ENCODE measurements at regions not wholly inside any gene's neighbourhood (a gene's known extent, or its start where the extent isn't known, plus 50 kb on each side); places are given as distances from the start of the nearest gene placed in this dataset.

DNA sequence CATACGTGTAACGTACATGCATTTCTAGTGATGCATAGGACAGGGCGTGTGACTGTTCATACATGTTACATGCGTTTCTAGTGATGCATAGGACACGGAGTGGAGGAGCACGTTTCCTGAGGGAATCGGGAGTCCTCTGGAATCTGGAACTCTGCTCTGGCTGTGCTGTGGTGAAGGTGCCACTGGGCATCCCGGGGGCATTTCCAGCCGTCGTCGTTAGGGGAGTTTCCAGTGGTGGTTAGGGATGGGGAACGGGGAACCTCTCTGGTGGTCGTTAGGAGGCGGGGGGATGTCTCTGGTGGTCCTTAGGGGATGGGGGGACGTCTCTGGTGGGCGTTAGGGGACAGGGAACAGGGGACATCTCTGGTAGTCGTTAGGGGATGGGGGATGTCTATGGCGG, 209.6 kb upstream of the SOX1 start:
- WGBS, result 78% methylated on average over 18 of the region's 18 CpGs
- Histone ChIP-seq H3K4me3 (no peak overlapping the region), H3K36me3 (no peaks in the 10 kb centered on the region), H3K27ac (replicated peaks in 1 of 4) (no peak overlapping the region), H3K4me1 (no peaks in the 10 kb centered on the region), H3K27me3 (peaks cover 0 to 22% (median 0%) of the 10 kb centered on the region in 4 donors), H3K9me3 (peaks cover 0 to 4% (median 0%) of the 10 kb centered on the region in 4 donors)
- intact Hi-C loops (cut with DNase I), result no loop called here
- DNase-seq (ENCODE audit: extremely low spot score), result peak; percentile 77
- TF ChIP-seq EP300 (IDR thresholded peaks at IDR 0.05), result no peak
- no peak for TF ChIP-seq CTCF (IDR thresholded peaks at IDR 0.05)
- no peak for TF ChIP-seq POLR2A (IDR thresholded peaks at IDR 0.05; ENCODE audit: low read depth)
- TF ChIP-seq POLR2AphosphoS5 (IDR thresholded peaks at IDR 0.05), result no peak

DNA sequence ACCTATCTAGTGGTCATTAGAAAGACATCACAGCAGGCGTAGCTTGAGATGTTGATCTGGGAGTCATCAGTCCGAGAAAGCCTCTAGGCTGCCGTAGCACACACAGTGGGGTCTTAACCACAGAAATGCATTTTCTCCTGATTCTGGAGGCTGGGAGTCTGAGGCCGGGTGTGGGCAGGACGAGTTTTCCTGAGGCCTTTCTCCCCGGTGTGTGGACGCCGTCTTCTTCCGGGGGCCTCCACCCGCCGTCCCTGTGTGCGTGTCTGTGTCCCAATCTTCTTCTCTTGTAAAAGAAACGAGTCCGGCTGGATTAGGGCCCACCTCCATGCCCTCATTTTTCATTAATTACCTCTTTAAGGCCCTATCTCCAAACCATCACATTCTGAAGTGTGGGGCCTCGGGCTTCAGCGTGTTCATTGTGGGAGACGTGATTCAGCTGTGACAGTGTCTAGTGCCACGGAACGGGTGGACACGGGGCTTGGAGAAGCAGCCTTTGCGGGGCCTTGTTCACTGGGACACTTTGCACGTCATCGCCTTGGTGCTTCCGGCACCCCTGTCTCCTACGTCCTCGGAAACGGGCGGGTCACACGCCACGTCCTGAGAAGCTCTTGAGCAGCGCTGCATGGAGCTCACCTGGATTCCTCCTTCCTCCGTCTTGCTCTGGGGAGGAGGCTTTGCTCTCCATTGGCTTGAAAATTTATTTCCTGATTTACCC, 208.9 kb upstream of the SOX1 start:
- TF ChIP-seq EP300 (IDR thresholded peaks at IDR 0.05) (no peak), POLR2A (IDR thresholded peaks at IDR 0.05; ENCODE audit: low read depth) (no peak), POLR2AphosphoS5 (IDR thresholded peaks at IDR 0.05) (no peak), CTCF (IDR thresholded peaks at IDR 0.05) (no peak)
- WGBS, result 86% methylated on average over 32 of the region's 32 CpGs
- H3K4me3 ChIP-seq, result no peak overlapping the region
- H3K27ac ChIP-seq (replicated peaks in 1 of 4), result no peak overlapping the region
- intact Hi-C loops (cut with DNase I), result no loop called here
- H3K27me3 ChIP-seq, result peaks cover 0 to 19% (median 0%) of the 10 kb centered on the region in 4 donors
- H3K36me3 ChIP-seq, result no peaks in the 10 kb centered on the region
- H3K9me3 ChIP-seq, result peaks cover 0 to 4% (median 0%) of the 10 kb centered on the region in 4 donors
- peak; percentile 87 for DNase-seq (ENCODE audit: extremely low spot score)
- H3K4me1 ChIP-seq, result no peaks in the 10 kb centered on the region

GRCh38 chr13:111858571-111858970, 208.4 kb upstream of the SOX1 start:
- Histone ChIP-seq H3K4me1 (no peaks in the 10 kb centered on the region), H3K36me3 (no peaks in the 10 kb centered on the region), H3K9me3 (peaks cover 0 to 4% (median 0%) of the 10 kb centered on the region in 4 donors), H3K4me3 (no peak overlapping the region), H3K27ac (replicated peaks in 1 of 4) (no peak overlapping the region), H3K27me3 (peaks cover 0 to 19% (median 0%) of the 10 kb centered on the region in 4 donors)
- intact Hi-C loops (cut with DNase I), result no loop called here
- no peak for DNase-seq (ENCODE audit: extremely low spot score)
- whole genome bisulfite sequencing, result 83% methylated on average over 8 of the region's 14 CpGs
- no peak for TF ChIP-seq POLR2AphosphoS5 (IDR thresholded peaks at IDR 0.05)
- no peak for TF ChIP-seq CTCF (IDR thresholded peaks at IDR 0.05)
- no peak for TF ChIP-seq EP300 (IDR thresholded peaks at IDR 0.05)
- no peak for TF ChIP-seq POLR2A (IDR thresholded peaks at IDR 0.05; ENCODE audit: low read depth)

- Histone ChIP-seq H3K4me1 (no peaks in the 10 kb centered on the region), H3K27ac (replicated peaks in 1 of 4) (no peak overlapping the region), H3K36me3 (no peaks in the 10 kb centered on the region), H3K9me3 (peaks cover 0 to 4% (median 0%) of the 10 kb centered on the region in 4 donors), H3K27me3 (peaks cover 0 to 19% (median 0%) of the 10 kb centered on the region in 4 donors), H3K4me3 (no peak overlapping the region)
- intact Hi-C loops (cut with DNase I), result no loop called here
- WGBS, result 72% methylated on average over 10 of the region's 18 CpGs
- TF ChIP-seq EP300 (IDR thresholded peaks at IDR 0.05), result no peak
- TF ChIP-seq POLR2A (IDR thresholded peaks at IDR 0.05; ENCODE audit: low read depth), result no peak
- TF ChIP-seq POLR2AphosphoS5 (IDR thresholded peaks at IDR 0.05), result no peak
- no peak for TF ChIP-seq CTCF (IDR thresholded peaks at IDR 0.05)
- DNase-seq (ENCODE audit: extremely low spot score), result peak; percentile 86
Measured at GRCh38 chr13:111859354-111860230, 207.4 kb upstream of the SOX1 start.

Data from esophagus muscularis mucosa (tissue), 4 donors.